SH-SY5Y (cell line): ENCODE measurements at regions not wholly inside any gene's neighbourhood (a gene's known extent, or its start where the extent isn't known, plus 50 kb on each side); places are given as distances from the start of the nearest gene placed in this dataset.

Experiments
- GATA2 ChIP-seq: IDR thresholded peaks from 2 replicates; pipeline ENCODE4 v1.6.1; 2011; ENCODE audit warnings: mild to moderate bottlenecking, low read depth, low read length
- GATA3 ChIP-seq: IDR thresholded peaks from 2 replicates; pipeline ENCODE4 v1.6.1; 2011; ENCODE audit warnings: low read depth, mild to moderate bottlenecking, low read length, moderate library complexity

- TF ChIP-seq GATA3: no peak
- no peak for TF ChIP-seq GATA2
Observed at GRCh38 chr10:23786594-23786993, 347.7 kb downstream of the OTUD1 start.
